GM23338 (cell line): ENCODE measurements at regions not wholly inside any gene's neighbourhood (a gene's known extent, or its start where the extent isn't known, plus 50 kb on each side); places are given as distances from the start of the nearest gene placed in this dataset.

ENCODE experiments used
- ATAC-seq: fragments of 200-7000 bp; cut with Tn5 transposase; 3 replicates; pipeline ENCODE4 v1.9.1; 2020
- DNase-seq: peaks from one replicate; pipeline ENCODE4 v3.0.0-alpha.2; 2015; ENCODE audit warnings: low spot score
- H2AFZ ChIP-seq: fragments of 200-600 bp; sonication (generic); 2 replicates; pipeline ENCODE4 v1.8.0; 2016; ENCODE audit warnings: antibody characterized with exemption, mild to moderate bottlenecking, moderate library complexity
- H3F3A ChIP-seq: fragments of 200-600 bp; sonication (generic); replicated peaks from 2 replicates; pipeline ENCODE4 v1.8.0; 2017; ENCODE audit warnings: antibody characterized with exemption, mixed run types, low read depth
- H3K27ac ChIP-seq: fragments of 200-600 bp; sonication (generic); 2 replicates; pipeline ENCODE4 v1.6.1; 2016; ENCODE audit warnings: low read depth
- H3K27me3 ChIP-seq: fragments of 200-600 bp; sonication (generic); 2 replicates; pipeline ENCODE4 v1.8.0; 2016; ENCODE audit warnings: mild to moderate bottlenecking, mixed run types, moderate library complexity; ENCODE audit not compliant: insufficient read depth
- H3K36me3 ChIP-seq: fragments of 200-600 bp; sonication (generic); 2 replicates; pipeline ENCODE4 v1.8.0; 2016; ENCODE audit warnings: mild to moderate bottlenecking; ENCODE audit not compliant: insufficient read depth
- H3K4me1 ChIP-seq: fragments of 200-600 bp; sonication (generic); 2 replicates; pipeline ENCODE4 v1.8.0; 2016; ENCODE audit warnings: mild to moderate bottlenecking, moderate library complexity; ENCODE audit not compliant: insufficient read depth
- H3K4me2 ChIP-seq: fragments of 200-600 bp; sonication (generic); 2 replicates; pipeline ENCODE4 v1.7.1; 2017; ENCODE audit warnings: mixed run types
- H3K4me3 ChIP-seq: fragments of 200-600 bp; sonication (generic); 2 replicates; pipeline ENCODE4 v1.6.1; 2016; ENCODE audit warnings: mixed run types
- H3K79me2 ChIP-seq: fragments of 200-600 bp; sonication (generic); replicated peaks from 2 replicates; pipeline ENCODE4 v1.8.0; 2017; ENCODE audit warnings: mild to moderate bottlenecking; ENCODE audit not compliant: insufficient read depth
- H3K9me2 ChIP-seq: fragments of 200-600 bp; sonication (generic); 2 replicates; pipeline ENCODE4 v1.8.0; 2017; ENCODE audit not compliant: insufficient read depth
- H4K20me1 ChIP-seq: fragments of 200-600 bp; sonication (generic); replicated peaks from 2 replicates; pipeline ENCODE4 v1.8.0; 2017; ENCODE audit warnings: mild to moderate bottlenecking; ENCODE audit not compliant: insufficient read depth
- H3K27ac Mint-ChIP-seq: 2 replicates; pipeline ENCODE4 v1.8.0; 2020; ENCODE audit warnings: inconsistent platforms, mild to moderate bottlenecking, moderate library complexity, mixed read lengths
- H3K27me3 Mint-ChIP-seq: 3 replicates; pipeline ENCODE4 v1.8.0; 2022; ENCODE audit warnings: low read depth, mild to moderate bottlenecking, moderate library complexity, mixed read lengths, inconsistent platforms; ENCODE audit not compliant: insufficient read depth, poor library complexity
- H3K36me3 Mint-ChIP-seq: 3 replicates; pipeline ENCODE4 v1.8.0; 2021; ENCODE audit warnings: low read depth, mild to moderate bottlenecking, inconsistent platforms, moderate library complexity, mixed read lengths
- H3K4me1 Mint-ChIP-seq: 3 replicates; pipeline ENCODE4 v1.8.0; 2020; ENCODE audit warnings: mild to moderate bottlenecking, inconsistent platforms, mixed read lengths
- H3K4me3 Mint-ChIP-seq: 3 replicates; pipeline ENCODE4 v1.8.0; 2021; ENCODE audit warnings: moderate library complexity, mild to moderate bottlenecking, inconsistent platforms, mixed read lengths
- H3K9me3 Mint-ChIP-seq: 3 replicates; pipeline ENCODE4 v1.8.0; 2020; ENCODE audit warnings: moderate library complexity, mild to moderate bottlenecking, inconsistent platforms, mixed read lengths
- CREB1 ChIP-seq: fragments of 250-450 bp; sonication (Bioruptor Pico); IDR thresholded peaks from 2 replicates; pipeline ENCODE4 v1.5.0; 2020; ENCODE audit warnings: low read depth, mild to moderate bottlenecking, moderate library complexity
- EZH2 ChIP-seq: fragments of 200-600 bp; sonication (generic); IDR thresholded peaks from one replicate; pipeline ENCODE4 v1.8.0; 2017; ENCODE audit warnings: antibody characterized with exemption, mild to moderate bottlenecking, low read depth; ENCODE audit not compliant: unreplicated experiment
- EZH2phosphoT487 ChIP-seq: fragments of 200-600 bp; sonication (generic); IDR thresholded peaks from one replicate; pipeline ENCODE4 v1.8.1; 2018; ENCODE audit warnings: antibody characterized with exemption; ENCODE audit not compliant: unreplicated experiment
- NANOG ChIP-seq: IDR thresholded peaks from 2 replicates; pipeline ENCODE4 v1.6.1; 2016; ENCODE audit warnings: antibody characterized with exemption, borderline replicate concordance
- POLR2AphosphoS5 ChIP-seq: IDR thresholded peaks from 2 replicates; pipeline ENCODE4 v1.6.1; 2016; ENCODE audit warnings: antibody characterized with exemption, low read depth
- REST ChIP-seq: IDR thresholded peaks from one replicate; pipeline ENCODE4 v1.6.1; 2018; ENCODE audit warnings: antibody characterized with exemption; ENCODE audit not compliant: unreplicated experiment
- STAT1 ChIP-seq: IDR thresholded peaks from one replicate; pipeline ENCODE4 v1.6.1; 2016; ENCODE audit warnings: antibody characterized with exemption; ENCODE audit not compliant: unreplicated experiment
- ZNF114 ChIP-seq: fragments of 250-450 bp; sonication (Bioruptor Pico); IDR thresholded peaks from 2 replicates; pipeline ENCODE4 v1.5.0; 2020; ENCODE audit warnings: mild to moderate bottlenecking, moderate library complexity
- ZNF331 ChIP-seq: fragments of 250-450 bp; sonication (Bioruptor Pico); IDR thresholded peaks from 2 replicates; pipeline ENCODE4 v1.5.0; 2020; ENCODE audit warnings: low read depth, mild to moderate bottlenecking, moderate library complexity
- ZNF462 ChIP-seq: fragments of 250-450 bp; sonication (Bioruptor Pico); IDR thresholded peaks from 2 replicates; pipeline ENCODE4 v1.5.0; 2020; ENCODE audit warnings: mild to moderate bottlenecking, moderate library complexity
- TF ChIP-seq, protein P1 (sequence below), 2 experiments: fragments of 200-600 bp in 1 of 2; sonication (generic) in 1 of 2; conservative IDR thresholded peaks; 2 replicates each; pipeline versions ENCODE4 v1.5.1 to v1.6.1; 2016 to 2017; ENCODE audit warnings: antibody characterized with exemption in 2 of 2, low read depth in 2 of 2, mild to moderate bottlenecking in 2 of 2, moderate library complexity in 1 of 2
- TF ChIP-seq, protein P2 (sequence below): IDR thresholded peaks from 2 replicates; pipeline ENCODE4 v1.6.1; 2016; ENCODE audit warnings: antibody characterized with exemption

DNA sequence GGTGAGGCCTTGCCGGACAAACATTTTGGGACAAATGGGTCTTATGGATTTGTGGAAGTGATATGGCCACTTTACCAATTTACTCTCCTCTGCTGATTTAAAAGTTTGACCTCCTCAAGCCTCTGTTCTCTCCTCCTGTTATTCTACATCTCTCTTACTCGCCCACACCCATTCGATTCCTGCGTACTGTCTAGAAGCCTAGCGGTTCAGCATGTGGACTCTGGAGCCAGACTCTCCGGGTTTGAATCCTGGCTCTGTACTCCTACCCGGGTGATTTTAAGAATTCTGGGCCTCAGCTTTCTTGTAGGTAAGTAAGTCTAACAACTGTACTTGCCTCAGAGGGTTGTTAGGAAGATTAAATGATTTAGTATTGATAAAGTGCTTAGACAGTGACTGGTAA is 168.6 kb upstream of the IFNG-AS1 start:
- Mint-ChIP-seq H3K9me3 (peaks cover 20% of the 10 kb centered on the region), H3K27ac (no peak overlapping the region), H3K27me3 (peaks cover 4% of the 10 kb centered on the region), H3K4me3 (no peak overlapping the region), H3K4me1 (no peaks in the 10 kb centered on the region), H3K36me3 (peaks cover 8% of the 10 kb centered on the region; the same call in 2 of the 3 replicates)
- ATAC-seq (no peak), DNase-seq (no peak)
- no peaks in the 10 kb centered on the region for H3F3A ChIP-seq
- H4K20me1 ChIP-seq = no peaks in the 10 kb centered on the region
- no peaks in the 10 kb centered on the region for H3K9me2 ChIP-seq
- peaks cover 6% of the 10 kb centered on the region for H3K36me3 ChIP-seq
- H3K4me2 ChIP-seq = no peak overlapping the region
- no peaks in the 10 kb centered on the region for H3K79me2 ChIP-seq
- H3K4me3 ChIP-seq = no peak overlapping the region
- H3K27ac ChIP-seq = no peak overlapping the region
- no peaks in the 10 kb centered on the region for H3K4me1 ChIP-seq
- TF ChIP-seq EZH2 (no peak), ZNF114 (CRISPR knock-in tag) (no peak), EZH2phosphoT487 (no peak), POLR2AphosphoS5 (no peak), REST (no peak), ZNF462 (CRISPR knock-in tag) (no peak), ZNF331 (CRISPR knock-in tag) (no peak), STAT1 (no peak), NANOG (no peak), CREB1 (CRISPR knock-in tag) (no peak)
- TF ChIP-seq, protein P1, sequence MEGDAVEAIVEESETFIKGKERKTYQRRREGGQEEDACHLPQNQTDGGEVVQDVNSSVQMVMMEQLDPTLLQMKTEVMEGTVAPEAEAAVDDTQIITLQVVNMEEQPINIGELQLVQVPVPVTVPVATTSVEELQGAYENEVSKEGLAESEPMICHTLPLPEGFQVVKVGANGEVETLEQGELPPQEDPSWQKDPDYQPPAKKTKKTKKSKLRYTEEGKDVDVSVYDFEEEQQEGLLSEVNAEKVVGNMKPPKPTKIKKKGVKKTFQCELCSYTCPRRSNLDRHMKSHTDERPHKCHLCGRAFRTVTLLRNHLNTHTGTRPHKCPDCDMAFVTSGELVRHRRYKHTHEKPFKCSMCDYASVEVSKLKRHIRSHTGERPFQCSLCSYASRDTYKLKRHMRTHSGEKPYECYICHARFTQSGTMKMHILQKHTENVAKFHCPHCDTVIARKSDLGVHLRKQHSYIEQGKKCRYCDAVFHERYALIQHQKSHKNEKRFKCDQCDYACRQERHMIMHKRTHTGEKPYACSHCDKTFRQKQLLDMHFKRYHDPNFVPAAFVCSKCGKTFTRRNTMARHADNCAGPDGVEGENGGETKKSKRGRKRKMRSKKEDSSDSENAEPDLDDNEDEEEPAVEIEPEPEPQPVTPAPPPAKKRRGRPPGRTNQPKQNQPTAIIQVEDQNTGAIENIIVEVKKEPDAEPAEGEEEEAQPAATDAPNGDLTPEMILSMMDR (conservative IDR thresholded peaks at IDR 0.05; ENCODE audit: low read depth in 2 of 2) = no peak
- TF ChIP-seq, protein P2, sequence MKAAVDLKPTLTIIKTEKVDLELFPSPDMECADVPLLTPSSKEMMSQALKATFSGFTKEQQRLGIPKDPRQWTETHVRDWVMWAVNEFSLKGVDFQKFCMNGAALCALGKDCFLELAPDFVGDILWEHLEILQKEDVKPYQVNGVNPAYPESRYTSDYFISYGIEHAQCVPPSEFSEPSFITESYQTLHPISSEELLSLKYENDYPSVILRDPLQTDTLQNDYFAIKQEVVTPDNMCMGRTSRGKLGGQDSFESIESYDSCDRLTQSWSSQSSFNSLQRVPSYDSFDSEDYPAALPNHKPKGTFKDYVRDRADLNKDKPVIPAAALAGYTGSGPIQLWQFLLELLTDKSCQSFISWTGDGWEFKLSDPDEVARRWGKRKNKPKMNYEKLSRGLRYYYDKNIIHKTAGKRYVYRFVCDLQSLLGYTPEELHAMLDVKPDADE = no peak
- H3K27me3 ChIP-seq = no peaks in the 10 kb centered on the region
- H2AFZ ChIP-seq = peak overlapping the region; percentile 54; the same call in 1 of the 2 replicates
